A549 (cell line): ENCODE measurements at regions not wholly inside any gene's neighbourhood (a gene's known extent, or its start where the extent isn't known, plus 50 kb on each side); places are given as distances from the start of the nearest gene placed in this dataset.
"Not testable (repeated sequence)": the region's sequence is repeated elsewhere in the genome, so short reads cannot be mapped to it uniquely, and the experiment has no call there.

ENCODE experiments used
- CEBPB ChIP-seq, 2 experiments: fragments of >200 bp in 1 of 2; sonication (Bioruptor Twin) in 1 of 2; formaldehyde crosslinking in 1 of 2; IDR thresholded peaks; 2 replicates each; pipeline ENCODE4 v1.6.1; 2012 to 2016
- MAX ChIP-seq: IDR thresholded peaks from 2 replicates; pipeline ENCODE4 v1.6.1; 2012
- RAD21 ChIP-seq, 2 experiments: fragments of >200 bp in 1 of 2; sonication (Bioruptor Twin) in 1 of 2; formaldehyde crosslinking in 1 of 2; IDR thresholded peaks in 1 of 2; conservative IDR thresholded peaks in 1 of 2; 2 replicates in 1 of 2; 3 replicates in 1 of 2; pipeline ENCODE4 v1.6.1; 2012 to 2018; ENCODE audit warnings: inconsistent platforms in 1 of 2

GRCh38 chr5:100103592-100104119 is 431.5 kb upstream of the FAM174A start:
- TF ChIP-seq CEBPB (IDR thresholded peaks at IDR 0.05); MAX; RAD21 (conservative IDR thresholded peaks at IDR 0.05 in 1 of 2, IDR thresholded peaks at IDR 0.05 in 1 of 2): not testable (repeated sequence)
